ENCODE measurements at regions not wholly inside any gene's neighbourhood (a gene's known extent, or its start where the extent isn't known, plus 50 kb on each side); places are given as distances from the start of the nearest gene placed in this dataset.

- TF ChIP-seq CTCF (IDR thresholded peaks at IDR 0.05; ENCODE audit: insufficient read depth, low read length) (no peak), REST (IDR thresholded peaks at IDR 0.05; ENCODE audit: insufficient replicate concordance, low read depth) (no peak), POLR2AphosphoS5 (IDR thresholded peaks at IDR 0.05; ENCODE audit: low read depth) (no peak)
These were observed 249.5 kb upstream of the FN1 start for GRCh38 chr2:215685238-215685990.

All from HL-60 (cell line).